HG02870 (cell line): ENCODE measurements at regions not wholly inside any gene's neighbourhood (a gene's known extent, or its start where the extent isn't known, plus 50 kb on each side); places are given as distances from the start of the nearest gene placed in this dataset.
A peak's percentile ranks its signal among the peaks of the same experiment; 100 is the strongest.

Experiments
- ATAC-seq: cut with Tn5 transposase; IDR thresholded peaks from one replicate; pipeline ENCODE4 v1.9.1; 2021; ENCODE audit warnings: mild to moderate bottlenecking, moderate library complexity; ENCODE audit not compliant: unreplicated experiment

- no peak for ATAC-seq
Observed at GRCh38 chr14:101064121-101064661, 160.7 kb upstream of the RTL1 start.

DNA sequence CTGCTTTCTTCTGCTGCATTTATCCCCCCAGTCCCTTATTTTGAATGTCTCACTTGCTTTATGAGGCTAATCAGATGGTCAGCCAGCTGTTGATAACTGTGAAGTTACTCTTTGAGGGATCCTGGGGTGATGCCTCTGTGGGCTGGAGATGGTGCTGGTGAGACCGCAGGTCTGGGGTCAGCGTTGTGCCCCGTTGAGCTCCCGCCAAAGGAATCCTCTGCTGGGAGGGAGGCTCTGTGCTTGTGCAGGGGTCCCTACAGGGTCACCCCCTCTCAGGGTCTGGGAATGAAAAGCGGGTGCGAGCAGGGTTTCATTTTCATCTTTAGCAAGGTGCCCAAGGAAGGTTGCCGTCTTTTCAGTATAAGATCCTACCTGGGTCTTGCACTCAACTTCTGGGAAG, 161.2 kb upstream of the RTL1 start:
- ATAC-seq = no peak

DNA sequence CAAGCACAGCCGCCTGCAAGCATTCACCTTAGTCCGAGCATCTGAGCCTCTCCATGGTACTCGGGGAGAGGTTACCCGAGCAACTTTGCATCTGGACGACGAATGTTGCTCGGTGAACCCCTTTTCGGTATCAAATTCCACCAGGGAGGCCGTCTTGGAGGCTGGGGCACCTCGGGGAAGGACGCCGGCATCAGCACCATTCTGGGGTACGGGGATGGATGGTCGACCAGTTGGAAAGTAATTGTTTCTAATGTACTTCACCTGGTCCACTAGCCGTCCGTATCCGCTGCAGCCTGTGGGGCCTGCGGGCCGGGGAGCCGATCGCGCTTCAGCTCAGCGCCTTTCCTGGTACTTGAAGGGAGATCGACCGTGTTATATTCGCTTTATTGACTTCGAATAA, 161.7 kb upstream of the RTL1 start:
- no peak for ATAC-seq

DNA sequence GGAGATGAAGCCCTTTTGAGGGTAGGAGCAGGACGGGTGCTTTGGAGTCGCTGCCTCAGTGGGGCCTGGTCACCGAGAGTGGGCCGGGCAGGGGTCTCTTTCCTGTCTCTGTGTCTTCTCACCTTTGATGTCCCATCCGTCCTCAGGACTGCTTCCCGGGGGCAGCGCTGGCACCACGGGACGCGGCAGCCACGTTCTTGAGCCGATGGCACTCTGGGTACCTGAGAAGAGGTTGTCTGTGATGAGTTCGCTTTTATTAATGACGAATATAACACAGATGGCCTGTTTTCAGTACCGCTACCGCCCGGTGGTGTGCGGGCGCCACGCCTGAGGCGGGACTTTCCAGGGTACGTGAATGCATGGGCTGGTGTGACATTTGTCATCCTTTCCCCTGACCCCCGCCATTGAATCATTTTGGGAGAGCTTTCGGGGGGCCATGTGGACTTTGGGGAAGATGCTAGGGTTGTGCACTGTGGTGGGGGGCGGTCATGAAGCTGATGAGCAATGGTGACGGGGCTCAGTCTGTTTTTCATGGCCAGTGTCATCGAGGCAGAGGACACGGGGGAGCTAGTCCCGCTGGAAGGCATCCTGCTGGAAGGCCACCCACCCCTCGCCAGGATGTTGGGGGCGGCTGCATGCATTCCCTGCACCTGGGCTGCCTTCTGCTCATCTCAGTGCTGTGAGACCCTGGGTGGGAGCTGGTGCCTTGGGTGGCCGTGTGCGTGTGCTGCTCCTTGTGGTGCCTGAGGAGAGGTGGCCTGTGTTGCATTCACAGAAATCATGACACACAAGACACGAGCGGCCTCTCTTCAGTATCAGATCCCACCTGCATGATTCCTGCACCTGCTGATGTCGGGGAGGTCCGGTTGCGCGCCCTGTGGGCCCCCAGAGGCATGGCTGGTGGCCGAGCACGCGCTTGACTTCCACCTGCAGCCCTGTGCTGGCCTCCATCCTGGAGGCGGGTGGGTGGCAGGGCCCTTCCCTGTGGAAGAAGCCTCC, 162.5 kb upstream of the RTL1 start:
- ATAC-seq = no peak

DNA sequence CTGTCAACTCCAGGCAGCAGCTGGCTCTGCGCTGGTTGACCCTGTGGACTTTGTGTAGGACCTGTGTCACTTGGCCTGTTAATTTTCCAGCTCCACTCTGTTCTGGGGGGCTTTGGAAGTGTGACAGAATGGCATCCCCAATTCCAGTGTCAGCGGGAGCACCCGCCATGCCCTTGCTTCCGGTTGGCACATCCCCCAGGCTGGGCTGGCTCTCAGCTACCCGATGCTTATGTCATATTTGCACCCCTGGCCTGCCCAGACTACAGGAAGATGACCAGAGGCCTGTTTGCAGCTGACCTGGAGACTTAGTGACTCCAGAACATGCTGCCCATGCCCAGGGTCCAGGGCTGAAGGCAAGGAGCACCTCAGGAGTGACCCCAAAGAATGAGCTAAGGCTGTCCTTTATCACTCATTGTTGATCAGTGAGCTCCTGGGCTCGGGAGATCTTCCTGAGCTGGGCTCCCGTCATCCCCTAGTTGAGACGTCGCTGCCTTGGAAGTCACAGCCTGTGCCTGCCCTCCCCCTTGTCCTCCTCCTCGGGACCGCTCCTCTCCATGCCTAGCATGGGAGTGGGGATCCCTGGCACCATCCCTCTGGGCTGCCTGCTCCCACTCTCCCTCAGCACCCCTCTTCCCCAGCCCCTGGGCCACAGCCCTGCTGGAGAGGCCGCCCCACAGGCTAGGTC, 163.4 kb upstream of the RTL1 start:
- no peak for ATAC-seq

DNA sequence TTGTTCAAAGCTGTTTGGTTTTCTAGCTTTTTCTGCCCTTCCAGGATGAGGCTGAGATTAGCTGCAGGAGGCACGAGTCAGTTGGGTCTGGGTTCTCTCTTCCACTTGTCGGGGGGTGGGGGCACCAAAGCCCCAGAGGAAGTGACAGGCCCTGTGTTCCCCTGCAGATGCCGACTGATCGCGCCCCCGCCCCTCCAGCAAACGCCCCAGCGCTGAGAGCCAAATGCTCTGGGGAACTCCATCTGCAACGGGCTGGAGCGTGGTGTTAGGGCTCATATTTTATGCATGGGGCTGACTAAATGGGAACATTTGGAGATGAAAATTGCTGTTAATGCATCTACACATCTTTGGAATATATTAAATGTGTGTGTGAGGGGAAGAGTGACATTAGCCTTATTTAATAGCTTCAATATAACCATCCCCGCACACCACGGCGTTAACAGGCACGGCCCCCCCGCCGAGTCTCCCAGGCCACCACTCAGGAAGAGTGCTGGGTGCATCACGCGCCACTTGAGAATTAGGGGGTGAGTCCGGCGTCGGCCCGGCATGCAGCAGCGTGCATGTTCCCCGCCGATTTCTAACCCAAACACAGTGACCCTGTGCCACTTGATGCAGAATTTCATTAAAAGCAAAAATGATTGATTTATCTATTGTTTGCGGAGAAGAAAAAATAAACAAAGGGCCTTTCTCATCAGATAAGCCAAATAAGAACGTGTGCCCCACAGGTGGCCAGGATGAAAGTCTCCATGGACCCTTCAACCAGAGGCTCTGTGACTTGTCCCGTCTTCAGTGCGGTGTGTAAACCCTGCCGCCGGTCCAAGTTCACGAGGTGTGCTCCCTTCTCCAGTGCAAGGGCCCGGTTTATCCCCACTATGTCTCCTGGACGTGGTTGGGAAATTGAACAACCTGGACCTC, 165.0 kb upstream of the RTL1 start:
- no peak for ATAC-seq

GRCh38 chr14:101069228-101069549, 165.7 kb upstream of the RTL1 start:
- ATAC-seq = no peak

DNA sequence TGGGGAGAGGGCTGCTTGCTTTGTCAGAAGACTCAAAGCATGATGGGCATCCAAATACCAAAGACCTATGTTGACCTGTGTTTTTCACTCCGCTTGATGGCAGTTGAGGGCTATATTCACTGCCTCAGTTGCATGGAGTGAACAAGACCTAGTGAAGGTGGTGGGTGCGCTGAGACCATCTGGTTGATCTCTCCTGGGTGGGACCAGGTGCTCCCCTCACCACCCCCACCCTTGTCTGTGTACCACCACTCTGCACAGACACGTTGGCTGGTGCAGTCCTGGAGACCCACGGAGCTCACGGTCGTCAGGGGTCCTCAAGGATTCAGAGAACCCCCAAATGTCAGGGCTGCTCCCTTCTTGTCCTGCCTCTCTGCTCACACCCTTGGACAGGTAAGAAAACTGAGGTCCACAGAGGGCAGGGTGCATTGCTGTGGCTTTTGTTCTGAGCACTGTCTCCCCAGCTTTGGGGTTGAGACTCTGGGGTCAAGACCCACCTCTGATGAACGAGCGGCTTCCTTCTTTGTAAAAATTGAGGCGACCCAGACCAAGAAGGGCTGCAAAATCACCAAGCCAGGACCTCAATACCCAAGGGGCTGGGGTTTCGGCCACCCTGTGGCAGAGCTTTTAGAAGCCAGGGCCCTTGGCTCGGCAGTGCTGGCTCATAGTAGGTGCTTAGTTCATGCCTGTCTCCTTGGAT, 166.3 kb upstream of the RTL1 start:
- no peak for ATAC-seq

GRCh38 chr14:101070540-101071492, 167.3 kb upstream of the RTL1 start:
- no peak for ATAC-seq

DNA sequence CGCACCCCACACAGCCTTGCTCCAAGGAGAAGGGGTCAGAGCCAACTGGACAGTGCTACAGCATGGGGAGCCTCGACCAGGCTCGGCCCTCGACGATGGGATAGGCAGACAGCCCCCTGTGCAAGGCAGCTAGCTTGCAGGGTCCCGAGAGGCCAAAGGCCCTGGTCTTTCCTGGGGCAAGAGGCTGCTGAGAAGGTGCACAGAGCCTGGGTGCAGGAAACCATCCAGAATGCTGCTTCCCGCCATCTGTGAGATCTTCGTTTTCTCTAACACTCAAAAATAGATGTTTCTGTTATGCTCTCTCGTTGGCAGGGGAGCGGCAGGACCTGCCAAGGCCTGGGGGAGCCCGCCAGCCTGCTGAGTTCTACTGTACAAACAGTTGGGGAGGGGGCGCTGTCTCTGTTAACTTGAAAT, 168.0 kb upstream of the RTL1 start:
- ATAC-seq = no peak

DNA sequence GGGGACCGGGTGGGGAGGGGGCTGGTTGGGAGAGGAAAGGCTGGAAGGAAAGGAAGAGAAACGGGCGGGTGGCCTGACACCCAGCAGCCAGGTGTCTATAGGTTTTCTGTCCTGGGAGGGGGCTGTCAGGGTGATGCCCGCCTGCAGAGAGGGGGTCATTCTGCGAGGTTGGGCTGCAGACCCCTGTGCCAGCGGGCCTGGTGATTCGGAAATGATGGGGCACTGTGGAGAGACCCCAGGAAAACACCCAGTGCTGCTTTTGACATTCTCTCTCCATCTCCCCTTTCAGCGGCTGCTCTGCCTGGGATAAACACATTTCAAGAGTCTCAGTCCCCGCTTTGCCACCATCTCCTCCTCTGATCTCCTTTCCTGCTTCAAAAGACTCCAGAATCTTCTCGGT, 168.5 kb upstream of the RTL1 start:
- no peak for ATAC-seq

DNA sequence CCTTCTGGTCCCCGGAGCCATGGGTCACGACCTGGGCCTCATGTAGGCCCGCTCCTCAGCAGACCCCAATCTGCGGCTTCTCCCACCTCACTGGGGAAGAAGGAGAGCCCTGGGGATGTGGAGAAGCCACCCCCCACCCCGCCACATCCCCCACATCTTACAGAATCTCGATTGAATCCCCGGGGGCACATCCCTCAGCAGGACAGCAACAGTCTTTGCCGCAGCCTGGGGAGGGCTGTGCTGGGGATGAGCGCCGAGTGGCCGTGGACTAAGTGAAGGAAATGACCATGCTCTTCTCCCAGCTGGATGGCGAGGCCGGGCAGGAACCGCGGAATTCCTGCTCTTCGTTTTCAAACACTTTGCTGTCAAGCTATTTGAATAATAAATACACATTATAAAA, 169.0 kb upstream of the RTL1 start:
- no peak for ATAC-seq

DNA sequence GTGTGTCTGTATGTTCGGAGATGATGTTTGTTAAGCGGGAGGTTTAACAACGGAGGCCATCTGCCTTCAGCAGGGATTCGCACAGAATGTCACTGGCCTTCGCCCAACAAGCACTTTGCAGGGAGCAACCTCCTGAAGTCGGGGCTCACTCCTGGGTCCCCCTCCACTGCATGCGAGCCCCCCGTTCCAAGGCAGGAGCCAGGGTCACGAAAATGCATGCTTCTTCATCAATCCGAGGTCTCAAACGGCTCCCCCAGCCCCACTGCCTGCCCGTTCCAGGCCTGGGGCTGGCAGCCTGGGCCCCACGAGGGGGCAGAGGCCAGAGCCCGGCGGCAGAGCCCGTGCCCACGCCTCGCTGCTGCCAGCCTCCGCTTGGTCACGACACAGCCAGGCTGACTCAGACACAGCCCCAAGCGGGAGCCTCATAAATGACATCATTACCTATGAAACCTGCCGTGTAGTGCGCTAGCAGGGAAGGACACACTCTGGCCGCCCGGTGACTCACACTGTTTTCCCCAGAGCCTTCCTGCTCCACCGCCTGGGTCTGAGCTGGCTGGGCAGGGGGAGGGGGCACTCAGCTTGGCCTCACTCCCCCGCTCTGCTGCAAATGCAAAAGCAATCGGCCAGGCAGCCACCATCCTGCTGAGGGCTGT, 169.5 kb upstream of the RTL1 start:
- ATAC-seq = peak; percentile 82

DNA sequence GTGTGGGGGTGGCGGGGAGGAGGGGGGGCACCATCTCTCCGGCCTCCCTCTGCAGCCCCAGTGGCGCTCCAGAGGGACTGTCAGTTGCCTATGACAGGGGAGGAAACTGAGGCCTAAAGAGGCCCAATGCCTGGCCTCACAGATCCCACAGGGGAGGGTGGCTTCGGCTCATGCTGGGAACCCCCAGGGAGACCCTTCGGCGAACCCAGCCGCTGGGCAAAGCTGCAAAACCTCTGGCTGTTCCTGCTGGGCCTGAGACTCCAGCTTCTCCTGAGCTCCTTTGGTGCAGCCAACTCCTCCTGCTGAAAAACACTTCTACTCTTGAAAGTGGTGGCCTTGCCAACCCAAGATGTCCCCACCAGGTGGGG, 170.1 kb upstream of the RTL1 start:
- no peak for ATAC-seq

- no peak for ATAC-seq
Observed at GRCh38 chr14:101074196-101075024, 170.9 kb upstream of the RTL1 start.

- peak; percentile 40 for ATAC-seq
Observed at GRCh38 chr14:101075025-101075800, 171.7 kb upstream of the RTL1 start.

GRCh38 chr14:101075801-101076413, 172.4 kb upstream of the RTL1 start:
- ATAC-seq = no peak
